ENCODE measurements at regions not wholly inside any gene's neighbourhood (a gene's known extent, or its start where the extent isn't known, plus 50 kb on each side); places are given as distances from the start of the nearest gene placed in this dataset.
"Not testable (repeated sequence)": the region's sequence is repeated elsewhere in the genome, so short reads cannot be mapped to it uniquely, and the experiment has no call there.

GRCh38 chrX:140633105-140633504, 76.5 kb upstream of the LINC00632 start:
- DNase-seq (ENCODE audit: low read depth); H3K4me3 ChIP-seq (ENCODE audit: low read depth, low read length): not testable (repeated sequence)

- H3K4me3 ChIP-seq (ENCODE audit: low read depth, low read length): no peak overlapping the region
- no peak for TF ChIP-seq CTCF (conservative IDR thresholded peaks at IDR 0.05; ENCODE audit: low read depth, low read length)
- no peak for DNase-seq (ENCODE audit: low read depth)
These were observed 101.4 kb upstream of the LINC00632 start for GRCh38 chrX:140608111-140608510.

GRCh38 chrX:140602140-140602539, 97.3 kb upstream of the SOX3 start:
- H3K4me3 ChIP-seq (ENCODE audit: low read depth, low read length): no peak overlapping the region
- DNase-seq (ENCODE audit: low read depth): no peak
- TF ChIP-seq CTCF (conservative IDR thresholded peaks at IDR 0.05; ENCODE audit: low read depth, low read length): no peak

- no peak for TF ChIP-seq CTCF (conservative IDR thresholded peaks at IDR 0.05; ENCODE audit: low read depth, low read length)
- no peak for DNase-seq (ENCODE audit: low read depth)
- no peak overlapping the region for H3K4me3 ChIP-seq (ENCODE audit: low read depth, low read length)
These were observed 95.0 kb upstream of the SOX3 start for GRCh38 chrX:140599851-140600250.

GRCh38 chrX:140589657-140590056, 84.8 kb upstream of the SOX3 start:
- no peak overlapping the region for H3K4me3 ChIP-seq (ENCODE audit: low read depth, low read length)
- no peak for DNase-seq (ENCODE audit: low read depth)
- no peak for TF ChIP-seq CTCF (conservative IDR thresholded peaks at IDR 0.05; ENCODE audit: low read depth, low read length)

GRCh38 chrX:140586951-140587350, 82.1 kb upstream of the SOX3 start:
- no peak for DNase-seq (ENCODE audit: low read depth)
- TF ChIP-seq CTCF (conservative IDR thresholded peaks at IDR 0.05; ENCODE audit: low read depth, low read length): no peak
- no peak overlapping the region for H3K4me3 ChIP-seq (ENCODE audit: low read depth, low read length)

- no peak for DNase-seq (ENCODE audit: low read depth)
- no peak for TF ChIP-seq CTCF (conservative IDR thresholded peaks at IDR 0.05; ENCODE audit: low read depth, low read length)
These were observed 75.6 kb upstream of the SOX3 start for GRCh38 chrX:140580478-140580877.

GRCh38 chrX:140572724-140573123, 67.9 kb upstream of the SOX3 start:
- no peak overlapping the region for H3K4me3 ChIP-seq (ENCODE audit: low read depth, low read length)
- TF ChIP-seq CTCF (conservative IDR thresholded peaks at IDR 0.05; ENCODE audit: low read depth, low read length): peak; percentile 52
- DNase-seq (ENCODE audit: low read depth): peak; percentile 16

More at GRCh38 chrX:140580478-140580877, 75.6 kb upstream of the SOX3 start:
- H3K4me3 ChIP-seq (ENCODE audit: low read depth, low read length): no peak overlapping the region
